Loucy (cell line): ENCODE measurements at regions not wholly inside any gene's neighbourhood (a gene's known extent, or its start where the extent isn't known, plus 50 kb on each side); places are given as distances from the start of the nearest gene placed in this dataset.

Experiments used
- EZH2phosphoT487 ChIP-seq: fragments of 200-600 bp; IDR thresholded peaks from 2 replicates; pipeline ENCODE4 v1.6.1; 2018; ENCODE audit warnings: antibody characterized with exemption, mild to moderate bottlenecking, moderate library complexity, borderline replicate concordance
- TF ChIP-seq, protein P1 (sequence below): fragments of 200-600 bp; sonication (generic); conservative IDR thresholded peaks from 2 replicates; pipeline ENCODE4 v1.5.1; 2014; ENCODE audit warnings: mild to moderate bottlenecking, antibody characterized with exemption, low read length

DNA sequence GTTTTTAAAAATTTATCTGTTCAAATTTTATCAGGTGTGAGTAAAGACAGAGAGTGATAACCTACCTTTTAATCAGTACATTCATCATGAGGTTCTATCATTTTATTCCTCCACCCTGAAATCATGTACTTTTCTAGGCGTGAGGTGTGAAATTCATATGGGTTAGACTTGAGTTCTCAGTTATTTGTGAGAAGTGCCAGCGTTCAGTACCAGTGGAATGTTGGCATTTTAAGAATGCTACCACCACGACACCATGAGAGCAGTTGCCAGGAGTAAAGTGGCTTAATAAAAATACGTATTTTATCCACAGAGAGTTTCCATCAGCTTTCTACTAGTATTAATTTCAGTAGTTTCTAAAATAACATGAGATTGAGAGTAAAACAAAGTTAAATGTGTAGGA, 104.1 kb upstream of the FERD3L start:
- TF ChIP-seq, protein P1, sequence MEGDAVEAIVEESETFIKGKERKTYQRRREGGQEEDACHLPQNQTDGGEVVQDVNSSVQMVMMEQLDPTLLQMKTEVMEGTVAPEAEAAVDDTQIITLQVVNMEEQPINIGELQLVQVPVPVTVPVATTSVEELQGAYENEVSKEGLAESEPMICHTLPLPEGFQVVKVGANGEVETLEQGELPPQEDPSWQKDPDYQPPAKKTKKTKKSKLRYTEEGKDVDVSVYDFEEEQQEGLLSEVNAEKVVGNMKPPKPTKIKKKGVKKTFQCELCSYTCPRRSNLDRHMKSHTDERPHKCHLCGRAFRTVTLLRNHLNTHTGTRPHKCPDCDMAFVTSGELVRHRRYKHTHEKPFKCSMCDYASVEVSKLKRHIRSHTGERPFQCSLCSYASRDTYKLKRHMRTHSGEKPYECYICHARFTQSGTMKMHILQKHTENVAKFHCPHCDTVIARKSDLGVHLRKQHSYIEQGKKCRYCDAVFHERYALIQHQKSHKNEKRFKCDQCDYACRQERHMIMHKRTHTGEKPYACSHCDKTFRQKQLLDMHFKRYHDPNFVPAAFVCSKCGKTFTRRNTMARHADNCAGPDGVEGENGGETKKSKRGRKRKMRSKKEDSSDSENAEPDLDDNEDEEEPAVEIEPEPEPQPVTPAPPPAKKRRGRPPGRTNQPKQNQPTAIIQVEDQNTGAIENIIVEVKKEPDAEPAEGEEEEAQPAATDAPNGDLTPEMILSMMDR, result no peak
- no peak for TF ChIP-seq EZH2phosphoT487
